ENCODE measurements at regions not wholly inside any gene's neighbourhood (a gene's known extent, or its start where the extent isn't known, plus 50 kb on each side); places are given as distances from the start of the nearest gene placed in this dataset.

DNA sequence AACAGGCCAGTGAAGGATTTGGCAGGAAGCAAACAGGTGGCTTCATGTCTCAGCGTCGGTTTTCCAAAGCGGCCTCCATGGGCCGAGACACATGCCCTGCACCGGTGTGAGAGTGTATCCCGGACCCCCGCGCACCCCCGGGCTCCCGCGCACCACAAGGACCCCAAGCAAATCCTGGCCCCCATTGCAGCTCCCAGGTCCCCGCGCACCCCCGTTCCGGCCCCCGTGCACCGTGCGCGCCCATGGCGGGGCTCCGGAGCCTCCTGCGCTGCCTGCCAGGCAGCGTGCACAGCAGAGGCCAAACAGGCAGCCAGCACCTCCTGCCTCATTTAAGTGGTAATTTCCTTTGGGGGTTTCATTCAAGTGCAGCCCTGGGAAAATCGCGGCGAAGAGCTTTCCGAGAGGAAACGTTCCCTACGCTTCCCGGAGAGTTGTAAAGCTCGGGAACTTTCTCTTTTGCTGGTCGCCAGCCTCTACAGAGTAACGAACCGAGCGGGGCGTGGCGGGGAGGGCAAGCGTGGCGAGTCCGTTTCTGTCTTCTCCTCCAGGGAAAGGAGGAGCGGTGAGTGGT, 145.5 kb upstream of the SLC24A2 start:
- TF ChIP-seq, protein P1, sequence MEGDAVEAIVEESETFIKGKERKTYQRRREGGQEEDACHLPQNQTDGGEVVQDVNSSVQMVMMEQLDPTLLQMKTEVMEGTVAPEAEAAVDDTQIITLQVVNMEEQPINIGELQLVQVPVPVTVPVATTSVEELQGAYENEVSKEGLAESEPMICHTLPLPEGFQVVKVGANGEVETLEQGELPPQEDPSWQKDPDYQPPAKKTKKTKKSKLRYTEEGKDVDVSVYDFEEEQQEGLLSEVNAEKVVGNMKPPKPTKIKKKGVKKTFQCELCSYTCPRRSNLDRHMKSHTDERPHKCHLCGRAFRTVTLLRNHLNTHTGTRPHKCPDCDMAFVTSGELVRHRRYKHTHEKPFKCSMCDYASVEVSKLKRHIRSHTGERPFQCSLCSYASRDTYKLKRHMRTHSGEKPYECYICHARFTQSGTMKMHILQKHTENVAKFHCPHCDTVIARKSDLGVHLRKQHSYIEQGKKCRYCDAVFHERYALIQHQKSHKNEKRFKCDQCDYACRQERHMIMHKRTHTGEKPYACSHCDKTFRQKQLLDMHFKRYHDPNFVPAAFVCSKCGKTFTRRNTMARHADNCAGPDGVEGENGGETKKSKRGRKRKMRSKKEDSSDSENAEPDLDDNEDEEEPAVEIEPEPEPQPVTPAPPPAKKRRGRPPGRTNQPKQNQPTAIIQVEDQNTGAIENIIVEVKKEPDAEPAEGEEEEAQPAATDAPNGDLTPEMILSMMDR (IDR thresholded peaks at IDR 0.05; ENCODE audit: insufficient read depth, low read depth, low read length) = no peak
- TF ChIP-seq EZH2 (IDR thresholded peaks at IDR 0.05; ENCODE audit: insufficient read depth, low read length) = no peak

Data from astrocyte (in vitro differentiated cells and primary cell).